GM21825 (cell line): ENCODE measurements at regions not wholly inside any gene's neighbourhood (a gene's known extent, or its start where the extent isn't known, plus 50 kb on each side); places are given as distances from the start of the nearest gene placed in this dataset.

Experiments used
- ATAC-seq: cut with Tn5 transposase; IDR thresholded peaks from one replicate; pipeline ENCODE4 v1.9.1; 2021; ENCODE audit warnings: mild to moderate bottlenecking, moderate library complexity; ENCODE audit not compliant: unreplicated experiment

- peak; percentile 60 for ATAC-seq
These were observed 100.8 kb downstream of the PPM1A start for GRCh38 chr14:60349663-60350365.

- no peak for ATAC-seq
These were observed 101.3 kb downstream of the PPM1A start for GRCh38 chr14:60350366-60350720.

GRCh38 chr14:60353420-60353819 lies 104.4 kb downstream of the PPM1A start:
- no peak for ATAC-seq

DNA sequence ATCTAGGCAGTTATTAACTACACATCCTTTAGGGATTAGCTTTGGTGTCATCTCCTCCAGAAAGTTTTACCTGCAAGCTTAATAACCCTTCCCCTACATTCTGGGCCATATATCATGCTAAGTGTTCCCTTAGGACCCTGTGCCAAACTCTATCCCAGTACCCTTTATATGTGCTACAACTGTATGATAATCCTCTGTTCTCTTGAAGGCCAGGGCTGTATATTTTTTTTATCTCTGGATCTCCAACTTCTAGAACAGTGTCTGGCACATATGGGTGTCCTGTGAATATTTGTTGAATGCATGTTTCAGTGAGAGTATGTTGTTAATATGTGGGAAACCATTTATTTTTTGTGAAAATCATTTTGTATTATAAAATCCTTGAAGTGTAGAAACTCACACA lies 106.7 kb downstream of the PPM1A start:
- no peak for ATAC-seq

DNA sequence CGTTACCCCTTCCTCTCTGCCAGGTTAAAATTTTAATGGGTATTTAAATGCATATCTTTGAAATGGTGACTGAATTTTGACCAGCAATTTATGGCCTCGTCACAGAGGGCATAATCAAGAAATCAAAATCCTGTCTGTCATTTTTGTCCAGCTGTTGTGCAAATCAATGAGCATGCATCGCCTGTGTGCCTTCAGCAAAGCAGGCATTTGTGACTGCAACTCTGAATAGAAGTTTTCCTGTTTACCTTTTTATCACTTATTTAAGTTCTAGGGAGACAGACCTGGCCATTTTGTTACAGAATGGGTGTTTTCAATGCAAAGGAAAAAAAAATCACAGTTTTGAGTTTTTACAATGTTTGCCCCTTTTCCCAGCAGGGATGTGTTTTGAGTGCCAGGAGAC lies 107.4 kb downstream of the PPM1A start:
- ATAC-seq = no peak

DNA sequence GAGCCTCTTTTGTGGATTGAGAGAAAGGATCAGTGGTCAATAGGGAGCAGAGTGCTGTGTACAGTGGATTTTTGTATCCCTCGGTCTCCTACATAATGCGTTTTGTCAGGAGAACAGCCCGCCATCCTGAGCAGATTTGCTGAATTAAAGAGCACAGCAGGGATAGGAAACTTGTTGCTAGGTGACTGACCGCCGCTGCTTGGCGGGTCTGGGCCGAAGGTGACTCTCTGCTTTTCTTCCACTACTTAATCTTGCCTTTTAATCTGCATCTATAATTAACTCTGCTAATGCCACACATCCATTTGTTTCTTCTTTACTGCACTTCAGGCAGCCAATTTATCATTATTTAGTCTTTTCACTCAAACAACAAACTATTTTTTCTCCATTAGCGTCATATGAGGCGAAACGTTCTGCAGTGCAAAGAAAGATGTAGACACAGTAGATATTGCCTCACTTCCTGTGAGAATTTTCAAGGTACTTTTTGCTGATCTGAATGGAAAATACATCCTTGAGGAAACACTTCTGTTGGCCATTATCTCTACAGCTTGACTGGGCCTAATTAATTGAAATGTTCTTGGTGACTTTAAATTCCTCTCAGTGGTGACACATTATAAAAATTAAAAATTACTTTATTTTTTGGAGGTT lies 108.0 kb downstream of the PPM1A start:
- ATAC-seq = no peak

DNA sequence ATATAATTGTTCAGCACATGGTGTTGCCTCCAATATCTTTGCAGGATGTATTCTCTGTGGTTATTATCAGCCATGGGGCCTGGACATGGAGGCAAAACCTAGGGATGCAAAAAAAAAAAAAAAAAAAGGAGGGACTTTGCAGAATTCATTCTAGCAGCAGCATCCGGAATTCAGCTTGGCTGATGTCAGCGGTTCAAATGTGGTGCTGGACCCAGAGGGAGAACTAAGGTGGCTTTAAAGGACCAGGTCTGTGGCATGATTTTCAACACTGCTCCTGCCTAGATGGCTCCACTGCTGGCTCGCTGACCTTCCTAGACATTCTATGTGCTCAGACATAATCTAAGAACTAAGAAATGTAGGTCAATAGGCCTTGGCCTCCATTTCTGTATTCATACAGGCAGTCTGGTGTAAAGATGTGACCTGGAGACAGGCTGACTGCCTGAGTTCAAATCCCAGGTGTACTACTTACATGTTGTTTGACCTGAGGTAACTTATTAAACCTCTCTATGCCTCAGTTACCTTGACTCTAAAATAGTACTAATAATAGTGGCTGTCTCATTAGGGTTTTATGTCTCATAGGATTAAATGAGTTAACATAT lies 108.6 kb downstream of the PPM1A start:
- no peak for ATAC-seq

DNA sequence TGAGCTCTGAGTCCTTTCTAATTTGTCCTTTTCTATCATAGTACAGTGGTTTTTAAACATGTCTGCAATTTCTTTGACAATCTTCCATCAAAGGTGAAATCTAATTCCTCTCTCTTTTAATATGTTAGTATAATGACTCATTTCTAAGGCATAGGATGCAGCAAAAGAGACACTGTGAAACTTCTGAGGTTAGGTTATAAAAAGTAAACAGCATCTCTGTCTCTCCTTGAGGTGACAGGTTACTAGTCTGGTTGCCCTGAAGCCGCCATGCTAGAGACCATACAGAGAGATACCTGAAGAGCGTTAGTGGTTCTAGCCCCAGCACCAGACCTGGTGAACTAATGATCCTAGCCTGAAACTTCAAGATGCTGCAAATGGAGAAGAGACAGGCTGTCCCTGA lies 114.3 kb downstream of the PPM1A start:
- ATAC-seq = no peak

DNA sequence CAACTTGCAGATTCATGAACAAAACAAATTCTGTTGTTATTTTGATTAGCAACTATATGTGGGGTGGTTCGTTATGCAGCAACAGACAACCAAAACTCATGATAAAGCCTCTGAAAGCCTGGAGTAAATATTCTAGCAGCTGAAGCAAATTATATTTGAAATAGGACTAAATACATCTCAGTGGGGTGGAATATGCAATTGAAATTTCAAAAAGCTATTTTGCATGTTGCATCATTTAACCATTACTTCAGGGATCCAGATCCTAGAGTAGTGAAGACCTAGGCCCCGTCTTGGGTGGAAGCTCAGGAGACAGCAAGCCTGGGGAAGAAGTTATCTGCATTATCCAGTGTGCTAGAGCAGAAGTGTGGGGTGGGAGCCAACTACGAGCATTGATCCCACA lies 114.7 kb downstream of the PPM1A start:
- ATAC-seq = no peak

- ATAC-seq = no peak
These were observed 104.0 kb downstream of the C14orf39 start for GRCh38 chr14:60381909-60382308.
